Right lung (tissue), 2 donors: ENCODE measurements at regions not wholly inside any gene's neighbourhood (a gene's known extent, or its start where the extent isn't known, plus 50 kb on each side); places are given as distances from the start of the nearest gene placed in this dataset.
A peak's percentile ranks its signal among the peaks of the same experiment; 100 is the strongest.
"Not testable (repeated sequence)": the region's sequence is repeated elsewhere in the genome, so short reads cannot be mapped to it uniquely, and the experiment has no call there.

Source experiments
- DNase-seq, 2 donors: peaks; one replicate each; pipeline ENCODE4 v3.0.0-alpha.2; 2013

DNA sequence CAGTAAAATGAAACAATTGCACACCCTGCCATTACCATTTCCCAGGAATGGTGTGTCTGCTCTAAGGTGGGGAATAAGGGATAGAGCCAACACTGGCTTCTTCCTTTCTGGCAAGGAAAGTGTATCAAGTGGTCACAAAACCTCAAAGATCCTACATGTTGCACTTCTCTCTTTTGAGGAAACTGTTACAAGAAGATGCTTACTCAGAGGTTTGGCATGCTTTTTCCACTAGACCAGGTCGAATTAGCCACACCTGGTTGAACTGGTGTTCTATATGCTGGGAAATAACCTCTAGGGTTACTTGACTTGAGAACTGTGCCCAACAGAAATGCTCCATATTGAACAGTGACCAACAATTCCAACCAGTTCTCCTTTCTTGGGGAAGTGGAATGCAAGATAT, 102.9 kb downstream of the LRRN1 start:
- DNase-seq = no peak

DNA sequence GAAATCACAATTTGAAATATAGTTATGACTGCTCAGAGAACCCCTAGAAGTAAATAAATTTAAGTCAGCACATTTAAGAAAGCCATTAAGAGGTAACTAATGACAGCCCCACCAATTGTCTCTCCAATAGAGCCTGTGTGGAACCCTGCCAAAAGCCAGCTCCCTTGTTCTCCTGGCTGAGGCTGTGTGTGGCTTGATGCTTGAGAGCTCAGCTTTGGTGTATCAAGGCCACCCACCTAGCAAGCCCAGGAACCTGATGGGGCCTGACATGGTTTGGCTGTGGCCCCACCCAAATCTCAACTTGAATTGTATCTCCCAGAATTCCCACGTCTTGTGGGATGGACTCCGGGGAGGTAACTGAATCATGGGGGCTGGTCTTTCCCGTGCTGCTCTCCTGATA, 106.9 kb downstream of the LRRN1 start:
- DNase-seq = no peak

DNA sequence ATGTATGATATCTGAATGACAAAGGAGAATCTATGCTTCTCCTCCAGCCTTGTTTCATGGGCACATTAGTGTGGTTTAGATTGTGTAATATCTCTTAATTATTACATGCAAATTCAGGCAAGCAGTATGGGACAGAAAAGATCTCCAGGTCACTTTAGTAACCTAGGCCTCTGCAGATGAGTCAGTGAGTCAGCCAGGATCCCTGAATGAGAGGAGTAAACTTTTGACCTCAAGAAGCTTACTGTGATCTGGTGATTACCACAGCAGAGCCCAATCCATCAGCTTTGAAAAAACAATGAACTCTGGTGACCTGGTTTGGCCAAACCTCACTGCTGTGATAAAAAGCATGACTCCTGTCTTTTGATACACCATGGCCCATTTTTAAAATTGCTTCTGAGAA, 107.8 kb downstream of the LRRN1 start:
- no peak for DNase-seq

DNA sequence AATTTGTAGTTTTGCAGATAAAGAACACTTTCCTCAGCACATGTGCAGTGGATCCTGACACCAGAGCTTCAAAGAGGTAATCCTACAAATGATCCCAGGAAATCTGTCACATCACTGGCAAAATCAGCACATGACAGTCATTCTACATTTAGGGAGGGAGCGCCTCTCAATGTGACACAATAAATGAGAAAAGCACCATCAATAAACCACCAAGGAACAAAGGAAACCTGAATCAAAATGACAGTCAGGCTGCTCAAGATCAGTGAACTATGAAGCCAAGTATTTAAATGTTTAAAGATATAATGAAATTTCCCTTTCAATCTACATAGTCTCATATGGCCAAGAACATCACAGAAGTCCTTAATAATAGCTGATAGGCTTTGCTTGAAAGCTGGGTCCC, 119.5 kb downstream of the LRRN1 start:
- no peak for DNase-seq

DNA sequence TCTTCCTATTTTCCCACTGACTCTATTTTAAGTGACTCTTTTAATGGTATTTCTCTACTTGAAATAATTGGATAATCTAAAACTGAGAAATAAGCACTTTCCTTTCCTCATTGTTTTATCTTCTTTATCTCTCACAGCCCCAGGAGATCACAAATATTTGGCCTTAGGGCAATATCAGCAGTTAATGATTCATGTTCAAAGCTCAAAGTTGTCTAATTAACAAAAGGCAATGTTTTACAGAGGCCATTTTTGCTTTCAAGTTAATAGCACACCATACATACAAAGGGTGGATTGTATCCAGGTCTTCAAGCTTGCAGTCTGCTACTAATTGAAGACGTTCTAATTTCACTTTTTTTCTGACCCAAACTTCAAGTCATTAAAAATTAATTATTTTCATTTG, 120.1 kb downstream of the LRRN1 start:
- DNase-seq = no peak

DNA sequence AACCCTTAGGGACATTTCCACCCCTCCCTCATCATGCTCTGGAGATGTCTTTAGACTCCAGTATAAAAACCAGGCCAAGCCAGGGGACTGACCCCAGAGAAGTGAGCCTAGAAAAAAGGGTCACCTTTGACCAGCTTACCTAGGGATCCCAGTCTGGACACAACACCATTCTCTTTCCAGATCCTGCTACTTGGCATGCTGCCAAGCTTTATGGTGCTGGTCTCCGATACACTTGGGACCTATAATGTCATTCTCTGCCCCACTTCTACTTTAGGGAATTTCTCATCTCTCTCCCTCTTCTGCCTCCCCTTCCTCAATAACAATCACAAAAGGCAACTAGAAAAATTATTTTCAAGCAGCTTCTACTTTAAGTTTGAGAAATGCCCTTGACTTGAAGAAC, 124.4 kb downstream of the LRRN1 start:
- DNase-seq = no peak

DNA sequence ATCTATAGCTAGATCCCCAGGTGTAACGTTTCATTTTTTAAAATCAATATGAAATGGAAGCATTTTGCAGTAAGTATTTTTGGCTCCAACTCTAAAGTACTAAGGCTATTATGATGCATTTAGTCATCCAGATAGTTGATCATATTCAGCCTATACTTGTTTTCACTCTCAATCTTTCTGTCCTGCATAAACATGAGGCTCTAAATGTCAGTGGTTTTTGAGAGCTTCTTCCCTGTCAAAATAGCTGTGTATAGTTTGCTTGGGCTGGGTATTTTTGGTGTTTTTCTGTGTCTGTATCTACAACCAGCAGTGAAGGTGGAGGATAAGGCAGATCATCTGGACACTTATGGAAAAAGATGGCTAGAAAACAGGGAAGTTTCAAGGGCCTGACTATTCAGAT, 128.0 kb downstream of the LRRN1 start:
- no peak for DNase-seq

DNA sequence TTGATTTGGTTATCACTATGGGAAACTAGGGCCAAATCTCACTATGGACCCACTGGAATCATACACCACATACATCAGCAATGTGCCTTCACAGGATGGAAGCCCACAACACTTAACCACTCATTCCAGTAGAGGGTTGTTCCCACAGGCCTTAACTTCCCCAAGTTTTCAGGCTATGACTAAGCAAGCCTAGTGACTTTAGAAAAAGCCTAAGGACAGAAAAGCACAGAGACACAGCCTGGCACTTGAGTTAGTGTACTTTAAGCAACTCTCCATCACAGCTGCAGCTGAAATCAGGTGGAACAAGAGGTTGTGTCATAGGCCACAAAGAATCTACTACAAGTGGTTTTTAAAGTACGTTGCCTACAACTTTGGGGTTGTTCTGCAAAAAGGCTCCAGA, 128.7 kb downstream of the LRRN1 start:
- no peak for DNase-seq

DNA sequence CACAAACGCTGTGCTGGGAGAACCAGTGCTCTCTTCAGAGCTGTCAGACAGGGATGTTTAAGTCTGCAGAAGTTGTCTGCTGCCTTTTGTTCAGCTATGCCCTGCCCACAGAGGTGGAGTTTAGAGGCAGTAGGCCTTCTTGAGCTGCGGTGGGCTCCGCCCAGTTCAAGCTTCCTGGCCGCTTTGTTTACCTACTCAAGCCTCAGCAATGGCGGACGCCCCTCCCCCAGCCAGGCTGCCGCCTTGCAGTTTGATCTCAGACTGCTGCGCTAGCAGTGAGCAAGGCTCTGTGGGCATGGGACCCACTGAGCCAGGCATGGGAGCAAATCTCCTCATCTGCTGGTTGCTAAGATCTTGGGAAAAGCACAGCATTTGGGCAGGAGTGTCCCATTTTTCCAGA, 142.1 kb downstream of the LRRN1 start:
- not testable (repeated sequence) for DNase-seq

DNA sequence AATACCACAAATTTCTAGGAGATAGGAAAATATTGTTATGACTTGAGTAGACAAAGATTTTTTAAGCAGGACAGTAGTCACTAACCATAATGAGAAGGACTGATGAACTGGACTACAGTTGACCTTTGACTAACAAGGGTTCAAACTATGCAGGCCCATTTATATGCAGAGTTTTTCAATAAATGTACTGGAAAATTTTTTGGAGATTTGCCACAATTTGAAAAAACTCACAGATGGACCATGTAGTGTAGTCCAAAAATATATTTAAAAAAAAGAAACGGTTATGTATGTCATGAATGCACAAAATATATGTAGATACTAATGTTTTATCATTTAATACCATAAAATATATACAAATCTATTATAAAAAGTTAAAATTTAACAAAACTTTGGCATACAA, 151.8 kb downstream of the LRRN1 start:
- DNase-seq = peak in 1 of 2 donors; percentile 2

DNA sequence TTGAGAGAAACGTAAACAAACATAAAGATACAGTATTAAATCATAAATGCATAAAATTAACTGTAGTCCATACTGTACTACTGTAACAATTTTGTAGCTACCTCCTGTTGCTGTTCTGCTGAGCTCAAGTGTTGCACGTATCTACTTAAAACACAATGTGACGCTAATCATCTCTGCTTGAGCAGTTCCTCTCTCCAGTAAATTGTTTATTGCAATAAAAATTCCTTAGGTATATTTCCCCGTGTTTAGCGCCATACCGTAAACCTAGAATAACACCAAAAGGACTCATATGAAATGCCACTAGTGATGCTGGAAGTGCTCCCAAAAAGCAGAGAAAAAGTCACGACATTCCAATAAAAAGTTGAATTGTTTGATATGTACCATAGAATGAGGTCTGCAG, 152.3 kb downstream of the LRRN1 start:
- DNase-seq = peak in 1 of 2 donors; percentile 2

DNA sequence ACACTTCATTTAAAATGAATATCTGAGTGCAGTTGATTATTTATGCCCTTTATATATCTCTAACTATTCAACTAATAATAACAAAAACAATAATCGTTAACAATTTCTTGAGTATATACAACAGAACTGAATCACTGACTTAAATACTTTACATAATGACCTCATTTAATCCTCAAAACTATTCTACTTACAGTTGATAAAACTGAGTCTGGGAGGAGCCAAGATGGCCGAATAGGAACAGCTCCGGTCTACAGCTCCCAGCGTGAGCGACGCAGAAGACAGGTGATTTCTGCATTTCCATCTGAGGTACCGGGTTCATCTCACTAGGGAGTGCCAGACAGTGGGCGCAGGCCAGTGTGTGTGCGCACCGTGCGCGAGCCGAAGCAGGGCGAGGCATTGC, 163.6 kb downstream of the LRRN1 start:
- DNase-seq = not testable (repeated sequence)

DNA sequence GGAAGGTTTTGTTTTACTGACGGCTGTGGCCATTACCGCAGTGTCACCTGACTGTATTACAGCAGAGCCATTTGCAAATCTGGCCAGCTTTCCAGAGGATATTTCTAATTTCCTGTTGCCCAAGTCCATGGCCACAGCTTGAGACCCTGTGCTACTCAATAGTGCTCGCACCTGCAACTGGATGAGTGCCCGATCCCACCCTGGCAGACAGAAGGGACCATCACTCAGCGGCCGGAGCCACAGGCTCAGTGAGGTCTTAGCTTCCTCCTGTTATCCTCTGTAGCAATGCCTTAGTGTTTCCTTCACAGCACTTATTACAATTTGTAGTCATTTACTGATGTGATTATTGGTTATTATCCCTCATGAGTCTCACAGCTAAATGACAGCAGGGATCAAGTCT, 184.8 kb downstream of the LRRN1 start:
- DNase-seq = no peak

DNA sequence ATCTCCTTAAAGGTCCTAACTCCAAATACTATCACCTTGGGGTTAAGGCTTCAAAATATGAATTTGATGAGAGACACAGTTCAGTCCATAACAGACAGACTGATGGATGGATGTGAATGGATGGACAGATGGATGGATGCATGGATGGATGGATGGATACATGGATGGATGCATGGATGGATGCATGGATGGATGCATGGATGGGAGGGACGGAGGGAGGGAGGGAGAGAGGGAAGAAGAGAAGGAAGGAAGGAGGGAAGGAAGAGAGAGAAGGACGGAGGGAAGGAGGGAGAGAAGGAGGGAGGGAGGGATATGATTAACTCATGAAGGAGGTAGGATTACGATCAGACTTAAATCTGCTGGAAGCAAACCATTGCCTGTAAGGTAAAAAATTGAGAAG, 192.4 kb downstream of the LRRN1 start:
- no peak for DNase-seq

DNA sequence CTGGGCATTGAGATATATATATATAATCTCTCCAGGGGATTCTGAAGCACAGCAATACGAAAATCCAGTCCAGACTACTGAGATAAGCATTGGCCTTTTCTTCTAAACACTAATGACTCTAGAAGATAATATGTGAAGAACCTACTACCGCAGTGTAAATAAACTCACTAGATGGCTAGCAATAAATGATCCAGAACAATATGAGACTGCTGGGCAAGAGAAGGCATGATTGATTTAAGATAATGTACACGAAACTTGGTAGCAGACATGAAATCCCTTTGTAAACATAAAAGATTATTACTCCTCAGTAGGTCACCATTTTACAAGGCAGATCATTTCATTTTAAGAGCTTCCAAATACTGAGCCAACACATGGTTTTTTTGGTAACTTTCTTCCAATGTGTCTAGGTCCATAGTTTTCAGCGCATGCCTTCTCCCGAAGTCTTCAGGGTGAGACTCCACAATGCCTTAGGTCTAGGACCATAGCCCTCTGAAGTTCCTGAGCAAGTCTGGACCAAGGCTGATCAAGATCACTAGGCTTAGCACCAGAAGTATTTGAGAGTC, 193.2 kb downstream of the LRRN1 start:
- no peak for DNase-seq

DNA sequence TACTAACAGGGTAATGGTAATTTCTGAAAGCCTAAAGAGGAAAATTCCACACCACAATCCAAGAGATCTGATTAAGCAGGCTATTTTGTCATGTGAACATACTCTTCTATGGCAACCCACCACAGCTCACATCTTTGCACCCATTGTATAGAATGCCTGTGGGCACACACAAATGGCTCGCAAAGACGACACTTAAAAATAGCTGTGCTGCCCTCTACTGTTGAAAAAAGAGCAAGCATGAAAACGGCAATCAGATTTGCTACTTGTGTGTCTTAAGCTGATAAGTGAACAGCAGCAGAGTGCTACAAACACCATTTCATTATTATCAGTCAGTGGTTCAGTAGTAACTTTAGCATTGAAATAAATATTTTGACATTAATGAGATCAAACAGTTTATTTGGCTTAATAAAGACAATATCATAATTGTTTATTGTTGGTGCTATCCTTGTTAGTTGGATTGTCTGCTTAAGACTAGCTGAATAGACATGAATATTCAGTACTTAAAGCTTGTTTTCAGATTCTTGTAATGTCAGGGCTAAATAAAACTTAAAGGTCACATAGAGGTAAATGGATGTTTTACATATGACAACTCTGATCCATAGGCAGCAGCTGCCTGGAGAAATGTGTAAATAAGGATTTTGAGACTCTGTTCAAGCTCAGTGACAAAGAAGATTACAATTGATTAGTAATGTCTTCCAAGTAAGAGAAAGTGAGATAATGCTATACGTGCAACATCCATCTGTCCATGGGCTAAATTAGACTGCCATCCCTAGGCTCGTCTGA, 199.1 kb downstream of the LRRN1 start:
- peak in 1 of 2 donors; percentile 31 for DNase-seq

DNA sequence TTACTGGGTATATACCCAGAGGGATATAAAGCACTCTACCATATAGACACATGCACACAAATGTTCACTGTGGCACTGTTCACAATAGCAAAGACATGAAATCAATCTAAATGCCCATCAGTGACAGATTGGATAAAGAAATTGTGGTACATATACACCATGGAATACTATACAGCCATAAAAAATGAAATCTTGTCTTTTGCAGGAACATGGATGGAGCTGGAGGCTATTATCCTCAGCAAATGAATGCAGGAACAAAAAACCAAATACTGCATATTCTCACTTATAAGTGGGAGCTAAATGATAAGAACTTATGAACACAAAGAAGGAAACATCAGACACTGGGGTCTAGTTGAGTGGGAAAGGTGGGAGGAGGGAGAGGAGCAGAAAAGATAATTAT, 200.1 kb downstream of the LRRN1 start:
- not testable (repeated sequence) for DNase-seq

DNA sequence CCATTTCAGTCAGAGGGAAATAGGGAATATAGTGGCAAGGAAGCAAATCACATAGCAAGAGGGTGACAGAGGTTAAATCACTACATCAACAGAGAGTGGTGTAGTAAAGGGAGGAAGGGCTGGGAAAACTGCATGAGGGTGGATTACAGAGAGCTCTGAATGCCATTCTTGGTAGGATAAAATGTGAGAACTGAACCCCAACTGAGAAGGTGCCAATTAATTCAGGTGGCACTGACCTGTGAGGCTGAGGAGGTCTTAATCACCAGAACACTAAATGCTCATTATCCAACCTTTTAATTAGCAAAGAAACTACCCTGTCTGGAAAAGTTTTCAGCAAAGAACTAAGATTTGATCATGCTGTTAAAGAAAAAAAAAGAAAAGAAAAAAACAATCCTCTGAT, 202.7 kb downstream of the LRRN1 start:
- no peak for DNase-seq

DNA sequence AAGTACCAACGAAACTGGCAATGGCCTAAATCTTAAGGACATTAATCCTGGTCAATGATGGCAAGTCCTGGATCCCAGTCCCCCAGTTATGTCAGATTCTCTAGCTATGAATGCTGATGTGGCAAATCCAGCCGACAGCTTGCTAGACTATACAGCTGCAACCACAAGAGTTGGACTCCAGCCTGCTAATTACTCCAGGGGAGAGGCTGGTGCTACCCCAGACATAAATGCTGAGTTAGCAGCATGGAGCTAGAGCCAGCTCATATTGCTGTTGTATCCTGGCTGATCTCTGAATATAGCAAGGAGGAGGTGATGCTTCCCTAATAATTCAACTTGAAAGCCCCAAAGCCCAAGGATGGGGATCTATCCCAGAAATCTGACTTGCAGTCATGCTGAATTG, 207.1 kb downstream of the LRRN1 start:
- peak; percentile 43 to 44 for DNase-seq

DNA sequence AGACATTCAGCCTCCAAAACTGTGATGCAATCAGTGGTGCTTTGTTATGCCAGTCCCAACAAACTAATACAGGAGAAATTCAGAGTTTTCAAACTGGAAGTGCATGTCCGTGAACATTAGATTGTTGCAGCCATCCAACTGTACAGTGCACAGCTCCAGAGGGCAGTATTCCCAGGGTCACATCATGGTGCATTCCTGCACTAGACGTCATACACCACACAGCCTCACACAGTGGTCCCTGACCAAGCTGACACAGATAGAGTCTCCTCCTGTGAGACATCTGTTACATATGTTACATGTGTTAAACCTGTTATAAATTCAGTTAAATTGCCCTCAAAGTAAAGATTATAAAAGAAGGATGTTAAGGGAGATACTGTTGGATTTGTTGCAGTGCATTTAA, 209.0 kb downstream of the LRRN1 start:
- no peak for DNase-seq

DNA sequence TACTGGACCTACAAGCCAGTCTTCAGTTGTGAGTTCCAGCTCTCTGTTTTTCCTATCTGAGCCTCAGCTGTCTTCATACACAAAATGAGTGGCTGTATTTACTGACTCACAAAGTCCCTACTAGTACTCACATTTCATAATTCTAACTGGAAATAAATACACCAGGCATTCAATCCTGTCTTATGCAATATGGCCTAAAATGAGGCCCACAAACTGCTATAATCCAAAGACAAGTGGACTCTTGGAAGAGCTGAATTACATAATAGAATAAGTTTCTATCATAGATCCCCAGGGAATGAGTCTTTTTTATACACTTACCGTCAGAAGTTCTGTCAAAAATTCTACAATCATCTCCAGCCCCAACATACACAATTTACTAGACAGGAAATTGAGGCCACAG, 211.9 kb downstream of the LRRN1 start:
- DNase-seq = no peak

DNA sequence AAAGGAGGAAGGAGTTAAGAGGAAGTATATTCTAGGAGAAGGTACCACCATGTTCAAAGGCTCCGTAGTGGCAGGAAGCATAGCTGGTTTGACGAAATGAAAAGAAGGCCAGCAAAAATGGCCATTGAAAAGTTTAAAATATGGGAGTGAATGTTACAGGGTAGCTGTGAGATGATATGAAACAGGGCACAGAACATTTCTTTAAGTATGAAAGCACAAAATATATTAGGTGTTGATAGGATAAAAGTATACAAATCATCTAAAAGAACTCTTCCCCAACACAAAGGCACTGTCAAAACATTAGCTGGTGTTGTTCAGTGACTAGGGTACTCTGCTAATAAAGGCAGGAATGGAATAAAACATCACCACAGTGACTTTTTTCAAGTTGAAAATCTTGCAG, 216.2 kb downstream of the LRRN1 start:
- no peak for DNase-seq

DNA sequence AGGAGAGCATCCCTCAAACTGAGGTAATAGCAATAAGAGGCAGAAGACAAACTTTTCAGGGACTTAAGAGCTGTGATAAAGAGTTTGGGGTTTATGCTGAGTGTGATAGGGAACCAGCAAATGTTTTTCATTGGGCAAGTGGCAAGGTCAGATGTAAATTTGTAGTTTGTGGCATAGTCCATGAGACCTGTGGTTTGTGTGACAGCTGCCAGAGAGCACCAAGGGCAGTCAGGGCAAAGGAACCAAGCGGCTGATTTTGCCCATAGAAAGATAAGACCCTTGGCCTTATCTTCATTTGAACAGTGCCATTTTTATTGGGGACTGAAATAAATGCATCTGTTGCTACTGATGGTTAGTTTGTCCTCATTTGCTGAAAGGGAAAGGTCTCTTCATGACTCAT, 220.3 kb downstream of the LRRN1 start:
- no peak for DNase-seq

DNA sequence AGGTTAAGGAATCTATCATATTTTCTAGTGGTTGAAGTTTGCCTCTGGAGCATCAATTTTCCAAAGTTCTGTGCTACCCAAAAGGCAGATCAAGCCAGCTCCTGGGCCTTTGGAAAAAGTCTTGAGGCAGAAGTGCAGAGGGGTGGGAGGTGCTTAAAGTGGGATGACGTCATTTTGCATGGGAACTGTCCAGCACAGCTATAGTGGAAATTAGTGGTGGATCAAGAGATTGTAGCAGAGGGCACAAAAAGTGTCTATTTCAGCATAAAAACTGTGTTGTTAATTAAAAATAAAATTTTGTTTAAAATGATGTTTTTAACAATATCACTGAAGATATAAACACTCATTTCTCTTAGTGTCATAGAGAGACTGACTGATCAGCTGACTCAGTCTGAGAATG, 221.9 kb downstream of the LRRN1 start:
- DNase-seq = no peak
